Body of pancreas (tissue), 4 donors: ENCODE measurements at regions not wholly inside any gene's neighbourhood (a gene's known extent, or its start where the extent isn't known, plus 50 kb on each side); places are given as distances from the start of the nearest gene placed in this dataset.

Source experiments
- POLR2A ChIP-seq, 3 donors: fragments of 450-650 bp; IDR thresholded peaks; one replicate each; pipeline ENCODE4 v1.6.1; 2016; ENCODE audit warnings: antibody characterized with exemption in 3 of 3, mild to moderate bottlenecking in 2 of 3
- TF ChIP-seq, protein P1 (sequence below), 7 experiments: fragments of 450-650 bp in 4 of 7; fragments of 200-600 bp in 3 of 7; sonication (generic) in 3 of 7; IDR thresholded peaks; one replicate each; pipeline ENCODE4 v1.5.1; 2016 to 2019; ENCODE audit warnings: antibody characterized with exemption in 7 of 7

DNA sequence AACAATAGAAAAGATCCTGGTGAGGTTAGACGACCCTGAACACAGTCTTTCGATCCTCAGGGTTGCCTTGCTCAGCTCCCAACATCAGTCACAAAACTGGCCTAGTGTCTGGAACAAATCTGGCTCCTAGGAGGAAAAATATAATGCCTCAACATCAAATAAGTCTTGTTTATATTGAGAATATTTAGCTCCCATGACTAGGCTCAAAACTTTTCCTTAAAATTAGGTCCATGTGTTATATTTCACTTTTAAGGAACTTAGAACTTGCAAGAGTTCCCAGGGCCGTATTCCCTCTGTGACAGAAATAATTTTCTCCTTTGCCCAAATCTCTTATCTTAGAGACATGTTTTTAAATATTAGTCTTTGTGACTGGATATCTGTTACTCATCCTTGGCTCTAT is 819.7 kb upstream of the ZEB2 start:
- TF ChIP-seq, protein P1, sequence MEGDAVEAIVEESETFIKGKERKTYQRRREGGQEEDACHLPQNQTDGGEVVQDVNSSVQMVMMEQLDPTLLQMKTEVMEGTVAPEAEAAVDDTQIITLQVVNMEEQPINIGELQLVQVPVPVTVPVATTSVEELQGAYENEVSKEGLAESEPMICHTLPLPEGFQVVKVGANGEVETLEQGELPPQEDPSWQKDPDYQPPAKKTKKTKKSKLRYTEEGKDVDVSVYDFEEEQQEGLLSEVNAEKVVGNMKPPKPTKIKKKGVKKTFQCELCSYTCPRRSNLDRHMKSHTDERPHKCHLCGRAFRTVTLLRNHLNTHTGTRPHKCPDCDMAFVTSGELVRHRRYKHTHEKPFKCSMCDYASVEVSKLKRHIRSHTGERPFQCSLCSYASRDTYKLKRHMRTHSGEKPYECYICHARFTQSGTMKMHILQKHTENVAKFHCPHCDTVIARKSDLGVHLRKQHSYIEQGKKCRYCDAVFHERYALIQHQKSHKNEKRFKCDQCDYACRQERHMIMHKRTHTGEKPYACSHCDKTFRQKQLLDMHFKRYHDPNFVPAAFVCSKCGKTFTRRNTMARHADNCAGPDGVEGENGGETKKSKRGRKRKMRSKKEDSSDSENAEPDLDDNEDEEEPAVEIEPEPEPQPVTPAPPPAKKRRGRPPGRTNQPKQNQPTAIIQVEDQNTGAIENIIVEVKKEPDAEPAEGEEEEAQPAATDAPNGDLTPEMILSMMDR (IDR thresholded peaks at IDR 0.05) = no peak
- no peak for TF ChIP-seq POLR2A (IDR thresholded peaks at IDR 0.05)
